Stimulated activated CD8-positive, alpha-beta memory T cell treated with anti-CD3 and anti-CD28 coated beads, Interleukin-7, amount 100 ng/mL, for 1 hour (primary cell): ENCODE measurements at regions not wholly inside any gene's neighbourhood (a gene's known extent, or its start where the extent isn't known, plus 50 kb on each side); places are given as distances from the start of the nearest gene placed in this dataset.

Source experiments
- DNase-seq, 2 donors: peaks; one replicate each; pipeline ENCODE4 v3.0.0-alpha.2; 2020; ENCODE audit warnings: low read depth in 2 of 2

DNA sequence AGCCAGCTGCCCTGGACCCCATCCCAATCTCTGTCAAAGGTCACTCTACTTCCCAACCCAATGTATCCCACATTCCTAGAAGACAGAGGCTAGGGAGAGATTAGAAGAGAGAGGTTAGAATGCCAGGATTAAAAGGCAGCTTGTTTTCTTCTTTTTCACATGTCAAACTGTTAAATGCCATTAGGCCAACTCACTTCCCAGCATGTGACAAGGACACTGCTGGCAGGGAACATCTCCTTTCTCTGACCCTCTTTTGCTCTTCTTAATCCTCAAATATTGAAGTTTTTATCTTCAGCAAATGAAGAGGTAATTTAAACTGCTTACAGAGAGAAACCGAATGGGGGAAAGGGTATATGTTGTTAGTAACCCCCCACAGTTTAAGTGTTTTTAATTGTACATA, 89.1 kb downstream of the BBS10 start:
- DNase-seq: no peak

GRCh38 chr12:76256904-76257303, 91.3 kb downstream of the BBS10 start:
- no peak for DNase-seq

DNA sequence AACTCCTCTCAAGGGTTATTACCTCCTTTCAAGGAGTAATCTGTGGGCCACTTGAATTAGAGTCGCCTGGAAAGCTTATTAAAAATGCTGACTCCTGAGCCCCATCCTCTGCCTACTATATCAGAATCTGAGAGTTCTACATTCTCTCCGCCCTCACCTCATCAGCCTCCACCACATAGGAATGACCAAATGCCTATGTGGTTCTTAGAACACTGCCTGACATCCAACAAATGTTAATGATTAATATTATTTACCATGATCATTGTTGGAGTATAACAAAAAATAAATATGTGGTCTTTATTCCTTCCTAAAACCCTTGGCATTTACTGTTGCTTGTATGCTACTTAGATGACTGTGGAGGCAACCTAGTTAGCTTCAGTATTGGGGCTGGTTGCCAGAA, 91.9 kb downstream of the BBS10 start:
- no peak for DNase-seq

DNA sequence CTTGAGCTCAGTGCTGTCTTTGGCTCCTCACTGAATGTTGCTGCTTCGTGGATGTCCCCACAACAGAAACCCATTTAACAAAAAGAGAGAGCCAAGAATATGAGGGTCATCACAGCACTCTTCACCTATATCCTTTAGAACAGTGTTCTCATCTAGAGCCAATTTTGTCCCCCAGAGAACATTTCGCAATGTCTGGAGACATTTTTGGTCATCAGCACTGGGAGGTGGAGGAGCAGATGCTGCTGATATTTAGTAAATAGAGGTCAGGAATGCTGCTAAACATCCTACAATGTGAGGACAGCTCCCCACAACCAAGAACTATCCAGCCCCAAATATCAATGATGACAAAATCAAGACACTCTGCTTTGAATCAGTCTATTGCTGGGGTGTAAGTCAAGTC, 92.5 kb downstream of the BBS10 start:
- DNase-seq: no peak

GRCh38 chr12:76255281-76255680, 92.9 kb downstream of the BBS10 start:
- DNase-seq: no peak

DNA sequence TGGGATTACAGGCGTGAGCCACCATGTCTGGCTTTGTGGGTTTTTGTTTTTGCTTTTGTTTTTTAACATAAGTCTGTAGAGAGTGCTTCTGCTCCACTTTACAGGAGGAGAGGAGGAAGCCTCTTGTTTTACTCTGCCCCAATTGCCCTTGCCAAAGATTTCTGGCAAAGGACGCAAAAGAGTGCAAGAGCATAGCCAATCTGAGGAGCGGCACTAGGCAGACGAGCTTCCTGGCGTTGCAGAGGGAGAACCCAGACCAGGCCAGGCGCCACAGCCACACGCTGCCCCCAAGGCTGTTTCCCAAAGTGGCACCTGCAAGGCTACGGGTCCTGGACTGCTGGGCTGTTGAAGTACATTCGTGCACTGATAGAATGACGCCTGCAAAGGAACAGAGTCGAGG, 96.2 kb downstream of the BBS10 start:
- no peak for DNase-seq

DNA sequence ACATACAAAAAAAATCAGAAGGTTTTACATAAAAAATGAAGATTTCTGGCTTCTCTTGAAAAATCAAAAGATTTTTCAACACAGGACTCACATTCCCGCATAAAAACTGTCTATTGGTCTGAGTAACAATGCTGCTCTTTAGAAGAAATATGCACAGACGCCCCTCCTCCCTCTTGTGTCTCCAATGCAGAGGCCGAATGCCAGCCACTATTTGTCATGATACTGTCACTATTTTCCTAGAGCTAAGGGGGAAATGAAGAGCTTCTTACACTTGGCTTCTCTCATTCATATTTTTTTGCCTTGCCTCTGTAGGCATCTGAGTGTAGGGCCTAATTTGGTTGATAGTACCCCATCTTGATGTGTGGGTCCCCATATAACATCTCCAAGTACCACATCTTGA, 98.0 kb downstream of the BBS10 start:
- DNase-seq: no peak

GRCh38 chr12:76249501-76249900, 98.7 kb downstream of the BBS10 start:
- no peak for DNase-seq

DNA sequence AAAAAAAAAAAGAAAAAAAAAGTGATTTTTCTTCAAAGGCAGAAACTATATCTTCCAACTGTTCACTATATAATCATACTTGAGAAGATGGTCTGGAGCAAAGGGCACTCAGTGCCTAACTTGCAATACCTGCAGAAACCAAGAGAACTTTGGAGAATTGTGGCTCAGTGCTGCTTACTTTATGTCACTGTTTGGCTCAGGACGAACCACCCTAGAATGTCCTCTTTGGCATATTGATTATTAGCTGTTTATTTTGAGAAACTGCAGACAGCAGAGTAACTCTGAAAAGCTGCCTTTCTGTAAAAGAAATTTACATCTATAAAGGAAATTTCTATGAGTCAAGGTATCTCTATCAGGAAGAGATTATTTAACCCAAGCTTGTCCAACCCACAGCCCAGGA, 100.2 kb downstream of the BBS10 start:
- DNase-seq: no peak

GRCh38 chr12:76247026-76247646, 101.1 kb downstream of the BBS10 start:
- no peak for DNase-seq

- no peak for DNase-seq
Measured at GRCh38 chr12:76246611-76247010, 101.6 kb downstream of the BBS10 start.

DNA sequence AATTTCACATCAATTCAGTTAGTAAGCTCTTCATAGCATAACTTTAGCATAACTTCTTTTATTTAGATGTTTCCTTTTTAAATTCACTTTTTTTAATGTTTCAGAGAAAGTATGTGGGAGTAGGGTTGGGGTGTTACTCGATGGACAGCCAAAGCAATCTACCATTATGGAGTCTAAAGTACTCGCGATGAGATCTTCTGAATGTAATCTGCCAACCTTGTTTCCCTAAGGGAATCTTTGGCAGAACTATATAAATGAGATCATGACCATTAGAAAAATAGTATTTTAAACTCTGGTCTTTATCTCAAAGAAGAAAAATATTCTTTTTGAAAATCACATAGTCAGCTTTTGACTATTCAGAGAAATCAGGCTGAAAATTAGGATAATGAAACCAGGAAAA, 103.9 kb downstream of the BBS10 start:
- no peak for DNase-seq

DNA sequence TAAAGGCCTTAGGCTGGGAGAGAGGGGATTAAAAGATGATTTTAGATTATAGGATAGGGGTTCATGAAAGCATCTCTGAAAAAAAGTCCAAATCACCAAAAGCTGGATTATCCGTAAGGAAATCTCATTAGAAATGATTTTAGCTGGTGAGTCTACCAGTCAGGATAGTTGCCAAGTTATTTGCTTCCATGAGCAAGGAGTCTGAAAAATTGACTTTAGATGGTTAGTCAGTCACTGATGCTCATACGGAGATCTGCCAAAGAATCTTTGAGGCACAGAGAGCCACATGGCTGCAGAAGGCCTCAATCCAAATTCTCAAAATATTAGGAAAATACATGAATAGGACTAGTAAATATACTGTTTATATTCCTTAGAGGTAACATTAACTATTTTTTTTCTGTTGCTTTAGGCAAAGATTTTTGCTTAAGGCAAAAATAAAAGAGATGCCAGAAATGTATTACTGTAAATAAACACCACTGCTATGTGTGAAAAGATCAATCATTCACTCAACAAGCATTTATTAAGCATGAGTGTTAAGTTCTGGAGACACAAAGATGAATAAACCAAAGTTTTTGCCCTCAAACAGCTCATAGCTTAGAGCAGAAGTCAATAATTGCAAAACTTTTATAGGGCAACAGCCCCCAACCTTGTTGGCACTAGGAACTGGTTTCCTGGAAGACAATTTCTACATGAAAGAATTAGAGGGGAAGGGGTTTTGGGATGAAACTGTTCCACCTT, 105.2 kb downstream of the BBS10 start:
- no peak for DNase-seq

- DNase-seq: no peak
Measured at GRCh38 chr12:76241371-76241770, 106.8 kb downstream of the BBS10 start.

DNA sequence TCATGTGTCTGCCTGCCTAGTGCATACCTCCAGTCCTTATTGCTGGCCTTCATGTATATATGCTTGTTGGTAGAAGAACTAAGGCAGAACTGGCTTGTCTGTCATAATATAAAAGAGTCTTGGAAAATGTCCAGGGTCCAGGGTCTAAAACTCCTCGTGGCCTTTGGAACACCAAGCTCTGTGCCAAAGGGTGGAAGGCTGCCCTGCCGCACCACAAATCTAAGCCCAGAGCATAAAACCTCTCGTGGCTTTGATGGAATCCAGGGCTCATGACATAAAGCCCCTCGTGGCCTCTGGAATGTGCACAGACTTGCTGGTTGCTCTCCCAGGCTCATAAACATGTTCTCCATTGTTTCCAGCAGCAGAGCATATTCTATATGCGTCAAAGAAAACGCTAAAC, 107.9 kb downstream of the BBS10 start:
- DNase-seq: no peak

DNA sequence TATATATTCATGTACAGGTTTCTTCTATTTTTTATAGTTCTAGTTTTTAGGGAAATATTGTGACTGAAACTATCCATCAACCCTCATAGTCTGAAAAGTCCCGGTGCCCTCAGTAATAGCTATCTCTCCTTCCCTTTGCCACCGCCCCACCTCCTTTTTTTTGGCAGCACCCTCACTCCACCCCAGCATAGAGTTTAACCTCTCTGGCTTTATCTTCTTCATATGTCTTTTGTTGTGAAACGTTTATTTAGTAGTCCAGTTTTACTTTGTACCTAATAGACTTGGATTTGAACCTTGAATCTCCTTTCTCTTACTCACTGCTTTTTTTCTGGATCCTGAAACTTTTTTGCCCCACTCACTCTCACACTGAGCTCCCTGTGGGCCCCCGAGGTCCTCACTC, 109.5 kb downstream of the BBS10 start:
- no peak for DNase-seq

DNA sequence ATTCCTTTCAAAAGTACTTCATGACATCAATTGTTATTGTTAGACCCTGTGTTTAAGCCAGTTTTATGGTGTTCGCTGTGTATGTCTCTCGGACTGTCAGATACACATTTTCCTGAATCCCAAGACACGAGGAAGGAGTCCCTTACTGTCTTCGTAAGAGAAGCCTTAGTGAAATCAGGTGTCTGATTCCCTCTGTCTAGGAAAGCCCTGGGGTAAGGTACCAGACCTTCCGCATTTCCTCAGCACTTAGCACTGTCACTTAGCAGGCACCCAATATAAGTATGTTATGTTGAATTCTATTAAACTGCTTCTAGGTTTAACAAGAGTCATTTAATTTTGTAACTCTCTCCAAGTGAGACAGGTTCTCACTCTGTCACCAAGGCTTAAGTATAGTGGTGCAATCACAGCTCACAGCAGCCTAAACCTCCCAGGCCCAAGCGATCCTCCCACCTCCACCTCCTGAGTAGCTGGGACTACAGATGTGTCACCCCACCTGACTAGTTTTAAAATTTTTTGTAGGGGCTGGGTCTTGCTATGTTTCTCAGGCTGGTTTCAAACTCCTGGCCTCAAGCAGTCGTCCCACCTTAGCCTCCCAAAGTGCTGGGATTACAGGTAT, 111.0 kb downstream of the BBS10 start:
- no peak for DNase-seq

- no peak for DNase-seq
Measured at GRCh38 chr12:76236640-76237039, 111.6 kb downstream of the BBS10 start.

DNA sequence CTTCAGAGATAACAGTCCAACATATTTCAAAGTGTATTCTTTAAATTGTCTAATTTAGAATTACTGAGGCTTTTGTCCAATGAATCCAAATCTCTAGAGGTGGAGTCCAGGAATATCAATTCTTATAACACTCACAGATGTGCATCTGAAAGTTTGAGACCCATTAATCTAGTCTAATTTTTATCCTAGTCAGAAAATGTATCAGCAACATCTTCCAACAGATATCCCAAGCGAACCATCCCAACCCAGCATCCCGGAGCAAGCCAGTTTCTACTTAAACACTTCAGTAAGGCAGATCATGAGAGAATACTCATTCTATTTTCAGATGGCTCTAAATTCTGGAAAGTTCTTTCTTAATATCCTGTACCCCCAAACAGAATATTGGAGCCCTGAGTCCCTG, 113.5 kb downstream of the BBS10 start:
- no peak for DNase-seq

DNA sequence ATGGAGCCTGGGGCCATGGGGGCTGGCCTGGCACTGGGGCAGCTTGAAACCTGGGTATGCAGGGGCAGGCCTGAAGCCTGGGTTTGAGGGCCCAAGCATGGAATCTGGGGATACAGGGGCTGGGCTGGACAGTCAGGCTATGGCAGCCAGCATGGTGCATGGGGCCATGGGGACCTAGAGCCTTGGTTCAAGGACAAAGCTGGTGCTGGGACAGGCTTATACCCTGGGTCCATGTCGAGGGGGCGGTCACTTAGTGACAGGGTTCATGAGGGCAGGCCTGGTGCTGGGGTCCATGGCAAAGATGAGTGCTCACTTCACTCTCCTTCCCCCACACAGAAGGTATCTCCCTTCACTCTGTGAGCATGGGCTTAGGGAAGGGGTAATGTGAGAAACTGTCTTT, 116.2 kb downstream of the BBS10 start:
- DNase-seq: no peak

- DNase-seq: no peak
Measured at GRCh38 chr12:76226956-76227355, 121.3 kb downstream of the BBS10 start.

- DNase-seq: no peak
Measured at GRCh38 chr12:76226397-76226796, 121.8 kb downstream of the BBS10 start.

DNA sequence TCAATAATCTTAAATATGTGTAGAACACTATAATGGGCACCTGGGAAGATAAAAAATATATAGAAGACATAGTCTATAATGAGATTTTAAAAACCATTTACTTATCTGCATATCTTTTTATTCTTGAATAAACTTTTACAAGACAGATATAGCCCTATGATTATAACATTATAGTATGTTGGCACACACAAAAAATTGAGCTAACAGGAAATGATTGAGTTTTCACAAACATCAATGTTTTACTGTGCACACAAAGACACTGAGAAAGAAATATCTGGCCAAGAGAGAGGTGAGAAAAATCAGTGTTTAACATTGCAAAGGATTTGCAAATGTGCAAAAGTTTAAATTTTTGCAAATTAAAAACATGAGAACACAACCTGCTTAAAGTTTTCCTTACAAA, 124.3 kb downstream of the BBS10 start:
- DNase-seq: no peak
